CD14-positive monocyte (primary cell): ENCODE measurements at regions not wholly inside any gene's neighbourhood (a gene's known extent, or its start where the extent isn't known, plus 50 kb on each side); places are given as distances from the start of the nearest gene placed in this dataset.

ENCODE experiments used
- DNase-seq, 3 donors: peaks; one replicate each; pipeline ENCODE4 v3.0.0-alpha.2; 2011 to 2022
- H2AFZ ChIP-seq: 2 replicates; pipeline ENCODE4 v1.6.0; 2012; ENCODE audit warnings: mild to moderate bottlenecking, low read depth, low read length, inconsistent platforms; ENCODE audit not compliant: insufficient read depth, poor library complexity, severe bottlenecking
- H3K27ac ChIP-seq, 2 donors: 1 replicate in 1 of 2; 2 replicates in 1 of 2; pipeline ENCODE4 v1.5.1; 2012 to 2013; ENCODE audit warnings: low read length in 2 of 2, control low read depth in 1 of 2, inconsistent platforms in 1 of 2, low read depth in 1 of 2, mild to moderate bottlenecking in 1 of 2
- H3K27me3 ChIP-seq, 2 donors: one replicate each; pipeline versions ENCODE4 v1.6.0 to v1.6.1; 2011 to 2013; ENCODE audit warnings: low read length in 2 of 2; ENCODE audit not compliant: control insufficient read depth in 2 of 2, insufficient read depth in 2 of 2
- H3K36me3 ChIP-seq, 2 donors: replicated peaks in 1 of 2; 1 replicate in 1 of 2; 2 replicates in 1 of 2; pipeline versions ENCODE4 v1.5.1 to v1.6.1; 2012 to 2013; ENCODE audit warnings: low read length in 2 of 2, control low read depth in 1 of 2, inconsistent platforms in 1 of 2, mild to moderate bottlenecking in 1 of 2; ENCODE audit not compliant: insufficient read depth in 2 of 2, control insufficient read depth in 1 of 2
- H3K4me1 ChIP-seq, 2 donors: 1 replicate in 1 of 2; 2 replicates in 1 of 2; pipeline versions ENCODE4 v1.5.1 to v1.6.1; 2012 to 2013; ENCODE audit warnings: low read length in 2 of 2, control low read depth in 1 of 2, inconsistent platforms in 1 of 2, mild to moderate bottlenecking in 1 of 2, moderate library complexity in 1 of 2; ENCODE audit not compliant: insufficient read depth in 2 of 2, control insufficient read depth in 1 of 2
- H3K4me2 ChIP-seq: replicated peaks from 2 replicates; pipeline ENCODE3; 2012; ENCODE audit warnings: low read length, moderate library complexity, mild to moderate bottlenecking; ENCODE audit not compliant: poor library complexity, severe bottlenecking; ENCODE audit errors: extremely low read depth
- H3K4me3 ChIP-seq, 3 experiments: fragments of 200-600 bp in 1 of 3; sonication (generic) in 1 of 3; replicated peaks in 1 of 3; 1 replicate in 2 of 3; 2 replicates in 1 of 3; pipeline ENCODE4 v1.5.1; 2011 to 2013; ENCODE audit warnings: low read length in 3 of 3, mild to moderate bottlenecking in 3 of 3, control low read depth in 2 of 3, low read depth in 2 of 3, inconsistent platforms in 1 of 3, moderate library complexity in 1 of 3
- H3K79me2 ChIP-seq: 2 replicates; pipeline ENCODE4 v1.6.0; 2012; ENCODE audit warnings: mild to moderate bottlenecking, control low read depth, inconsistent platforms, low read length, moderate library complexity; ENCODE audit not compliant: insufficient read depth
- H3K9ac ChIP-seq: 2 replicates; pipeline ENCODE4 v1.6.0; 2017; ENCODE audit warnings: low read length, mild to moderate bottlenecking; ENCODE audit not compliant: insufficient read depth, poor library complexity, severe bottlenecking
- H3K9me3 ChIP-seq, 2 donors: replicated peaks in 1 of 2; 1 replicate in 1 of 2; 2 replicates in 1 of 2; pipeline versions ENCODE4 v1.5.1 to v1.6.1; 2012 to 2013; ENCODE audit warnings: low read length in 2 of 2, control low read depth in 1 of 2; ENCODE audit not compliant: control insufficient read depth in 1 of 2, insufficient read depth in 1 of 2
- H4K20me1 ChIP-seq: 2 replicates; pipeline ENCODE4 v1.6.0; 2012; ENCODE audit warnings: mild to moderate bottlenecking, low read length, control low read depth, moderate library complexity; ENCODE audit not compliant: insufficient read depth
- H3K27ac Mint-ChIP-seq, 7 donors: one replicate each; pipeline ENCODE4 v1.8.0; 2020; ENCODE audit warnings: mild to moderate bottlenecking in 7 of 7, mixed read lengths in 7 of 7, moderate library complexity in 6 of 7, inconsistent platforms in 2 of 7
- H3K27me3 Mint-ChIP-seq, 3 donors: one replicate each; pipeline ENCODE4 v1.8.0; 2021 to 2022; ENCODE audit warnings: low read depth in 3 of 3, mild to moderate bottlenecking in 3 of 3, mixed read lengths in 3 of 3, moderate library complexity in 3 of 3, inconsistent platforms in 1 of 3
- H3K36me3 Mint-ChIP-seq, 2 donors: one replicate each; pipeline ENCODE4 v1.8.0; 2020; ENCODE audit warnings: mixed read lengths in 2 of 2, inconsistent platforms in 1 of 2, mild to moderate bottlenecking in 1 of 2
- H3K4me1 Mint-ChIP-seq: one replicate; pipeline ENCODE4 v1.8.0; 2020; ENCODE audit warnings: mild to moderate bottlenecking, mixed read lengths
- H3K4me3 Mint-ChIP-seq, 2 donors: one replicate each; pipeline ENCODE4 v1.8.0; 2020; ENCODE audit warnings: mild to moderate bottlenecking in 2 of 2, mixed read lengths in 2 of 2, moderate library complexity in 1 of 2
- H3K9me3 Mint-ChIP-seq, 7 donors: one replicate each; pipeline ENCODE4 v1.8.0; 2020 to 2022; ENCODE audit warnings: mixed read lengths in 7 of 7, mild to moderate bottlenecking in 6 of 7, moderate library complexity in 6 of 7, inconsistent platforms in 2 of 7
- CTCF ChIP-seq: fragments of 200-600 bp; IDR thresholded peaks from one replicate; pipeline ENCODE4 v1.8.0; 2022; ENCODE audit warnings: antibody characterized with exemption, mild to moderate bottlenecking
- WGBS: methylation state at CpG from one replicate; pipeline ENCODE4 v1.1.5; 2013; ENCODE audit warnings: missing lambda C conversion rate; ENCODE audit not compliant: insufficient coverage; 5-methylcytosine and 5-hydroxymethylcytosine counted together
- intact Hi-C, 2 donors: fragments of 100-400 bp; cut with micrococcal nuclease; formaldehyde crosslinking; loops; one replicate each; pipeline versions ENCODE4 v1.15.0 to v1.15.1; 2023

GRCh38 chr1:30005972-30006619, 717.3 kb downstream of the MATN1 start:
- intact Hi-C loops, result no loop called here
- no peaks in the 10 kb centered on the region for H4K20me1 ChIP-seq
- no peak overlapping the region for H2AFZ ChIP-seq
- no peak overlapping the region for H3K9ac ChIP-seq
- no peak overlapping the region for H3K4me3 ChIP-seq
- H3K27ac Mint-ChIP-seq, result no peak overlapping the region
- no peak for DNase-seq
- no peak overlapping the region for H3K4me3 Mint-ChIP-seq
- H3K36me3 ChIP-seq, result no peaks in the 10 kb centered on the region
- no peaks in the 10 kb centered on the region for H3K4me1 ChIP-seq
- no peak overlapping the region for H3K27ac ChIP-seq
- H3K9me3 Mint-ChIP-seq, result peaks cover 0 to 2% (median 0%) of the 10 kb centered on the region in 7 donors
- H3K27me3 ChIP-seq, result no peaks in the 10 kb centered on the region
- 0% methylated on average over 1 of the region's 5 CpGs for WGBS
- TF ChIP-seq CTCF, result no peak
- no peaks in the 10 kb centered on the region for H3K9me3 ChIP-seq
- H3K79me2 ChIP-seq, result no peaks in the 10 kb centered on the region
- peaks cover 3 to 10% (median 8%) of the 10 kb centered on the region in 3 donors for H3K27me3 Mint-ChIP-seq
- H3K4me2 ChIP-seq, result no peak overlapping the region
- H3K4me1 Mint-ChIP-seq, result no peaks in the 10 kb centered on the region
- H3K36me3 Mint-ChIP-seq, result no peaks in the 10 kb centered on the region

DNA sequence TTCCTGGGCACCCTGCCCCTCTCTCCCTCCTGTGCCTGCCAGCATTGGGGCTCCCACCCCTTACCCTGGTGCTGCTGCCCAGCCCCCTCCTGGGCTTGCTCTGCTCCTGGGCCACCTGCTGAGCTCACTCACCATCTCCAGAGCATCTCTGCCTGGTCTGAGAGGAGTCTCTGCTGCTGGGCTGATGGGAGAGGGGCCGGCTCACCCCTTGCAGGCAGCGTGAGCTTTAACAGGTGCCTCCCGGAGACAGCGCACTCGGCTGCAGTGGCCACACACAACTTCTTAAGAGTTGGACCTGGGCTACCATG, 721.7 kb downstream of the MATN1 start:
- Mint-ChIP-seq H3K4me3 (no peak overlapping the region), H3K27me3 (peaks cover 2 to 9% (median 3%) of the 10 kb centered on the region in 3 donors), H3K36me3 (no peaks in the 10 kb centered on the region), H3K27ac (no peak overlapping the region), H3K4me1 (no peaks in the 10 kb centered on the region), H3K9me3 (peaks cover 0 to 2% (median 0%) of the 10 kb centered on the region in 7 donors)
- DNase-seq, result no peak
- Histone ChIP-seq H3K4me3 (no peak overlapping the region), H3K27ac (no peak overlapping the region), H4K20me1 (no peaks in the 10 kb centered on the region), H3K36me3 (no peaks in the 10 kb centered on the region), H2AFZ (no peak overlapping the region), H3K4me2 (no peak overlapping the region), H3K79me2 (no peaks in the 10 kb centered on the region), H3K9ac (no peak overlapping the region), H3K4me1 (no peaks in the 10 kb centered on the region), H3K27me3 (no peaks in the 10 kb centered on the region), H3K9me3 (no peaks in the 10 kb centered on the region)
- TF ChIP-seq CTCF, result no peak
- 90% methylated on average over 3 of the region's 5 CpGs for WGBS
- intact Hi-C loops, result no loop called here
